Endometrium (tissue), 2 donors: ENCODE measurements at regions not wholly inside any gene's neighbourhood (a gene's known extent, or its start where the extent isn't known, plus 50 kb on each side); places are given as distances from the start of the nearest gene placed in this dataset.

Experiments
- FAIRE-seq: peaks from 2 replicates; lab custom pipeline; 2012; peaks lifted over from hg19 to GRCh38; lab: Jason Lieb, UNC
- donor health status: control.
- donor health status: control.

DNA sequence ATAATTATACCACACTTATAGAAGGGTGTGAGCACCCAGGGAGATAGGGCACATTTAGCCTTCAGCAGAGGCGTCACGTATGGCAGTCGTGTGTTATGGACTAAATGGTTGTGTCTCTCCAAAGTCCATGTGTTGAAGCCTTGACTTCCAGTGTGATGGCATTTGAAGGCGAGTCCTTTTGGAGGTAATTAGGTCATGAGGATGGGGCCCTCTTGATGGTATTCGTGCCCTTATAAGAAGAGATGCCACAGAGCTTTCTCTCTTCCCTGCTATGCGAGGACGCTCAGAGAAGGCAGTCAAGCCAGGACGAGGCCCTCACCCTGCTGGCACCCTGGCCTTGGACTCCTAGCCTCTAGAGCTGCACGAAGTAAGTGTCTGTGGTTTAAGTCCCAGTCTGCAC is 375.0 kb upstream of the C1orf174 start:
- no peak for FAIRE-seq

DNA sequence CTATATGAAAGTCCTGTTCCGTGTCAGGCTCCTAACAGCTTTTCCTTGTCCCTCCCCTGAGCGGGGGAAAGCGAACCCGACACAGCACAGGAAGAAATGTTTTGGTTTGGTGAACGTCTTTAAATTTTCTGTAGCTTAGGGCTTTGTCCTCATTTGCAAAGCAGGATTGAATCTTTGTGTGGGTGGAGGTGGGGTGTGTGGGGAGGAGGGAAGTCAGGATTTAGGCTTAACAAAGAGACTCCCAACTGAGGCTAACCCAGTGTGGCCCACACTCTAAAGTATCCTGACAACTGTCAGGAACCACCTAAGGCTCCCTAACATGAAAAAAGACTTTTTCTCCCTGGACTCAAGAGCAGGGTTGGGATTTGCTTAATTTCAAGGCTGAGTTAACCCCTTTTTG is 376.2 kb upstream of the C1orf174 start:
- no peak for FAIRE-seq

DNA sequence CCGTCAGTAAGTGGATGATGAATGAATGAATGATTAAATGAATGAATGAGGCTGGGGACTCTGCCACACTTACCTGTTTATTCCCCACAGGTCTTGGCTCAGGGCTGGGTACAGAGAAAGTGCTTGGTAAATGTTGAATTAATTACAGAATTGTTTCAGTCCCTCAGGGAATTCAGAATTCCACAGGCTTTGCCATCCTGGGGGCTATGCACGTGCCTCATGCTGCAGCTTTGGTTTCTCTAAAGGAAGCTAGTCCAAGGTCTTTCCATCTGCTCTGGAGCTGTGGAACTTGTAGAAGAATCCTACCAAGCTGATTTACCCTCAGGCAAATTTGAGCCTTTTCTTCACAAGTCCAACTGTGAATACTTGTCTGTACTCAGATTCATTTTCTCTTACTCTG is 376.8 kb upstream of the AJAP1 start:
- FAIRE-seq = no peak

DNA sequence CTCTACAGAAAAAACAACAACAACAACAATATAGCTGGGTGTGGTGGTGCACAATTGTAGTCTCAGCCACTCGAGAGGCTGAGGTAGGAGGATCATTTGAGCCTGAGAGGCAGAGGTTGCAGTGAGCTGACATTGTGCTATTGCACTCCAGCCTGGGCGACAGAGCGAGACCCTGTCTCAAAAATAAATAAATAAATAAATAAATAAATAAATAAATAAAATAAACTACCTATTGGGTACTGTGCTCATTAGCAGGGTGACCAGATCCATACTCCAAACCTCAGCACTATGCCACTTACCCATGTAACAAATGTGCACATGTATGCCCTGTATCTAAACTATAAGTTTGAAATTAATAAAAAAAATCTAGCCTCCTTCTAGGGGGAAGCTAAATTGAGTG is 369.4 kb upstream of the AJAP1 start:
- FAIRE-seq = no peak

DNA sequence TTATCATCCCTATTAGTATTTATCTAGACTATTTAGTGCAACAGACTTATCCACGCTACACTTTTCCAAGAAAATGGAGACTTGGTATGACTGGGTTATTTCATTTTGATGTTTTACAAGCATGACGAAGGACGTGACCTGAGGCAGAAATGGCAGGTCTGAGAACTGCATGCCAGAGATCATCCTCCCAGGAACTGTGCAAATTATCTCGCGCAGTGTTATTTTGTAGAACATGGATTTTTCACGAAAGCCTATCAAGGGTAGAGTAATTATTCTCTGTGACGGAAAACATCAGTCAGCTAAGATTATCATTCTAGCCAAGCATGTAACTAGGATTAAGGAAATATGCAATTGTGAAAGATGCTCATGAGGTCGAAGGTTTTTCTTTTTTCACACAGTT is 361.5 kb upstream of the AJAP1 start:
- no peak for FAIRE-seq

DNA sequence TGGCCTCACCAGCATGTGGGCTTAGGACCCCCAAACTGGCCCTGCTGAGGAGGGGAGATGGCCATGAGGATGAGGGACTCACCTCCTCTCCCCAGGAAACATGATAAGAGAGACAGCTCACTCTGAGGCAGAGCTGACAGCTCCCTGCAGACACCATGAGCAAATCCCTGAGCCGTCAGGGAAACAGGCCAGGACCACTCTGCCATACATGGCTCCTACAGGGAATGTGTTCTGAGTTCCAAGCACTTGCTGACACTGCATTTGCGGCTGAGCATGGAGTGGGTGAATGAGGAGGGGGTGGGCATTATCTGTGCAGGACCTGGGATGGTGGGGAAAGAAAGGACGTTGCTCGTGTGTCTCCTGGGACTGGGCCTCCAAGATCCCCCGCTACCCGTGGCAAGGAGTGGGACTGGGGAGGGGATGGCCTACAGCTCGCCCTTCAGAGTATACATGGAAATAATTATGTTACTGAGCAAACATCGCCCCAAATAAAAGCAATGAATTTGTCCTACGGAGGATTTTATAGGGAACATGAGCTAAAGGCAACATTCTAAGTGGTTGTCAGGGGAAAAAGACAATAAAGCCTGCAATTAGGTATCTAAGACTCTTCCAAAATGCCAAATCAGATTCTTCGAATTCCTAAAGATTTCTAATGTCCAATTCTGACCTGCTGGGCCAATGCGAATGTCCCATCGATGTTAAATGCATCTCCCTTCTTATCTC is 355.9 kb upstream of the AJAP1 start:
- FAIRE-seq = no peak

DNA sequence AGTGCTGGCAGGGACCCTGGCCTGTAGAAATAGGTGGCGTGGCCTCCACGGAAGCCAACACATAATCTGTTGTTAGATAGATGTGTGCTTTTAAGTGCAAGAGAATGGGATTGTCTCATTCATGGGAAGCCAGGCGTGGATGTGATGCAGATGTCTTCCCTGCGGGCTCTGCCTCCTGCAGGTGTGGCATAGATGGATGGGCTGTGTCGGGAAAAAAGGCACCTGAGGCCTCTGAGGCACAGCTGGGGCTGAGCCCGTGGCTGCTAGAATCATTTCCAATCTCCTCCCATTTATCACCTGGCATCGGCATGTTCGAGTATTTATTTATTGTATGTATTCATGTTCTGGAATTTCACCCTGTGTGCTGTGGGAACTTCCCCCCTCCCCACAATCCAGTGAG is 353.4 kb upstream of the AJAP1 start:
- no peak for FAIRE-seq

DNA sequence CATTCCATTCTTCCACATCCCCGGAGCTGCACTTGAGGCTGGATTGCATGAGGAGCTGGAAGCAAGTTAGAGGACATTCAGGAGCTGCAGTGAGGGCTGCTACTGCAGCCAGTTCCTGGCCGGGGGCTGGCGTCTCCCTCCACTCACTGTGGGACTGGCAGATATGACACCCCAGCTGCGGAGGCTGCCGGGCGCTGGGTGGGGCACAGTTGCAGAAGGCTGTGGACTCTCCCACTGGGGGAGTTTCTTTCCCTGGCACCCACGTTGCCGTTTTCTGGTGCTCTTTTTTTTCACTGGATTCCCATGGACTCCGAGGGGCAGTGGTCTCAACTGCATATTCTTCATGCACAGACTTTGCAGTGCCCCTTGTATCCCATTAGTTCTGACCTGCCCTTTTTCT is 351.1 kb upstream of the AJAP1 start:
- no peak for FAIRE-seq

DNA sequence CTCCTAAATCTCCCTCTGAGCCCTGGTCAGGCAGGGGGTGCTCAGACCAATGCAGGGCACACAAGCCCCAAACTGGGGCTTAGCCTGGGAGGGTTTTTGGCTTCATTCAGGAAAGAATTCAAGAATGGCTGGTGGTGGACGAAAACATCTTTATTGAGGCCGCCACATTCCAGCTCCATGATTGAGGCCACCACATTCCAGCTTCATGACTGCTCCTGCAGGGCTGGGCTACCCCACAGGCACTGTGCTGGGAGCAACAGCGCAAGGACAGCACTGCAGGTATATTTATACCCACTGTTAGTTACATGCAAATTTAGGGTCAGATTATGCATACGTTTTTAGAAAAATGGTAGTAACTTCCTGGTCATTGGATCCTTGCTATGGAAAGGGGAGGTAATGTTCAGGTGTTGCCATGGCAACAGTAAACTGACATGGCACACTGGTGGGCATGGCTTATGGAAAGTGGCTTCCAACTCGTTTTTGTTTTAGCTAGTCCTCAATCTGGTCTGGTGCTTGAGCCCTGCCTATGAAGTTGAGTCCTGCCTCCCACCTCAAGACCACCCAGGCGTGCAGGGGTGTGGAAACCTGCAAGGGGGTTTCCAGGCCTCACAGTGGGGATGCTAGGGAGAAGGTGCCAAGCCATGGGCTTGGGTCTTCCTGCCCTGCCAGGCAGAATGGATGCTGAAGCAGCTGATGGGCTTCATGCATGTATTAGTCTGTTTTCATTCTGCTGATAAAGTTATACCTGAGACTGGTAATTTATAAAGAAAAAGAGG is 348.7 kb upstream of the AJAP1 start:
- FAIRE-seq = no peak

DNA sequence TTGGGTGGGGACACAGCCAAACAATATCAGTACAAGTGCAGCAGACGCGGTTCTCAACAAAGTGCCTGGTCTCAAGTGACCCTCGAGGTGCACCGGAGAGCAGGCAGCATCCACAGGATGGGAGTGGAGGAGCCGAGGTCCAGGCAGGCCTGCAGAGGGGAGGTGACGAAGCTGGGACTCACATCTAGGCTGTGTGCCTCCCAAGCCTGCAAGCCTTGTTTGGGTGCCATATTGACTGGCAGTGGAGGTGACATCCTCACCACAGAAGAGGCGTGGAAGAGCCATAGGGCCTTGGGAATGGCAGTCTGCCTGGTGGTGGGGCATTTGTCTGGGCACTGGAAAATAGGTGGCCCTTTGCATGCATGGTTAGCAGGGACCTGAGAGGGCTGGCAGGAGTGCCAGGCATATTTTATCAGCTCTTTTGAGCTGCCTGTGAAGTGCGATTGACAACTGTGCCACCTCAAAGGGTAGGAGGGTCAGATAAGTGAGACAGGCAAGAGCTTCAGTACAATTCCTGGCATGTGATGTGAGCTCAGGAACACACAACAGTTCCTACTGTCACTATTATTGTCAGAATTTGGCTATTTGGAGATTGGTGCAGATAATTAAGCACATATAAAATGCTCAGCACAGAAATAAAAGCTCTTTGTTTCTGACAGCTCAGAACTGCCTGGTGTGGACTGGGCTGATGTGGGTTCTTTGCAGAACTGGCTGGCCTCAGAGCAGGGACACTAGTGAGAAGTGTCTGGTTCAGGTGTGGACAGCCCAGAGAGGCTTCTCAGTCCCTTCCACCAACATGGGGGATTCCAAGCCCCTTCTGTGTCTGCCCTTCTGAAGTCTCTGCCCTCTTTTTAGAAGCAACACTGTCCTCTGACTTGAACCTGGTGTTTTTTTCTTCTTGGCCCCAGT is 347.6 kb upstream of the AJAP1 start:
- FAIRE-seq = no peak

DNA sequence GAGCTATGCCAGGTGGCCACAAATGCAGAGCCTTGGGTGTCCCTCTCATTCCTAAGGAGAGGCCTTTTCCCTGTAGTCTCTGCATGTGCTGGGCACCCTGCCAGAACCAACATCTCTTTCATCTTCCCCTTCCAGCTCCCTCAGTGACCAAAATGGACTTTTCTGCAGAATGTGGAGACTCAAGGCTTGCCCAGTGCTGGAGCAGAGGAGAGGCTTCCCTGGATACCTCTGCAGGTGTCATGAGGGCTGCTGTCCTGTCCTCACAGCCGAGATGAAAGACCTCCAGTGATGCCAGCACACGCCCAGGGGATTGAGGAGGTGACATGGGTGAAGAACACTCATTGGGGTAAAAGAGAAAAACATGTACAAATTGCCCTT is 347.0 kb upstream of the AJAP1 start:
- no peak for FAIRE-seq

DNA sequence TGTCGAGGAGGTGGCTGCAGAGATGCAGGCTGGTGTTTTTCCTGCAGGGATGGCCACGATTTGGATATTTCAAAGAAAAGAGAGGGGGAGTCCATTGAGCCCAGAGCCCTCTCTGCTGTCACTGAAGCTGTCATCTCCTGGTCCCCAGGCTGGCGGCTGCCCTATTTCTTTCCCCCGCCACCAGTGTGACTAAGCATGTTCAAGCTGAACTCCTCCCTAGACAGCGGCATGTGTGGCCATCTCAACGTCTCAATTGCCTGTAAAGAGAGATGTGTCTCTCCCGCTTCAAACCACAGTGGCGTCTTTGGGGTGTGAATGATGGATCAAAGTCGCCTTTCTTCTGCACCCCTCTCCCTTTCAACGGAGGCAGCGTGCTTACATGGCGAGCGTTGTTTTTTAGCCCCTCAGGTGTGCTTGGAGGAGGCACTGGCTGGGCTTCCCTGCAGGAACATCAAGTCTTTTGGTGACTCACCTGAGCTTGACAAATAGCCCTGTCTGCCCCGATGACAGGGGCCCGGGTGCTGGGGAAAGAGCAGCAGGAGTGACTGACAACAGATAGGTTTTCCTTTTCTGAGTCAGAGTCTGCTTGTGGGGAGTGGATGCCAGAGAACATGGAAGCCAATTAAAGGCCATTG is 346.4 kb upstream of the AJAP1 start:
- FAIRE-seq = no peak

DNA sequence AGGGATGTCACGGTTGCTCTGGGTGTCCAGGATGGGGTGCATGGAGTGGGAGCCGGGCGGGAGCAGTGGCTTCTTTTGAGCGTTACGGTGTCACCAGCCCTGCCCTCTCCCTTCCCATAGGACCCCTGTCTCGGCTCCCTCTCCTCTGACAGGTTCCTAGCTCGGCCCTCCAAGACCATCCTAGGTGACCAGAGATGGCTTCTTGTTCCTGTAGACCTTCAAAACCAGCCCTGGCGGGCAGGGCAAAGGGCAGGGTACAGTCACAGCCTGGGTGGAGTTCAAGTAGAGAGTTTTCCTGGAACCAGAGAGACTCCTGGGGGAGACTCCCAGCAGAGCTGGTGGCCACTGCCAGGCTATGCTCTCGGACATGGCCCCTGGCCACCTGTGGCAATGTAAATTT is 345.6 kb upstream of the AJAP1 start:
- FAIRE-seq = no peak

DNA sequence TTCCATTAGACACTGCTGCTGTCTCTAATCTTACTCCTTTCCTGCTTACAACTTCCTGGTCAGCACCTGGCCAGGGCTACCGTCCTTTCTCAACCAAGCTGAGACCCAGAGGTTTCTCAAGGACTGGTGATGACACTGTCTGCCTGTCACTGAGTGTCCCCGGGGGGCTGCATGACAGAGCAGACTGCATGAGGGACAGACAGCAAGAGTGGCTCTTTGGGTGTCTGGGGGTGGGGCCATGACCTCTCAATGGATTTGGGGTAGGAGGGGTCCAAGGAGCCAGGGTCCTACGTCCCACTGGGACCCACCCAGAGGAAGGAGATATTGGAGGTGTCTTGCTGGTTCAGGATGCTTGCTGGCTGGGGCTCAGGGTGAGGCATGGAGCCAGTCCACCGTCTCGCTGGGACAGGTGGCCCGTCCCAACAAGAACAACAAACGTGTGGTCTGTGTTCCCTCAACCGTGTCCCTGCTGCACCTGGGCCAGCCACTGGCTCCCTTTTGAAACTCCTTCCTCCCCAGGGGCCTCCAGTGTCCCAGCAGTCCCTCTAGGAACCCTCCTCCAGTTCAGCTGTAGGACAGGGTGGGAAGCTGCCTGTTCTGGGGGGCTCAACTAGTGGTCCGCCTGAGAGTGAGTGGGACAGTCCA is 344.6 kb upstream of the AJAP1 start:
- FAIRE-seq = no peak

DNA sequence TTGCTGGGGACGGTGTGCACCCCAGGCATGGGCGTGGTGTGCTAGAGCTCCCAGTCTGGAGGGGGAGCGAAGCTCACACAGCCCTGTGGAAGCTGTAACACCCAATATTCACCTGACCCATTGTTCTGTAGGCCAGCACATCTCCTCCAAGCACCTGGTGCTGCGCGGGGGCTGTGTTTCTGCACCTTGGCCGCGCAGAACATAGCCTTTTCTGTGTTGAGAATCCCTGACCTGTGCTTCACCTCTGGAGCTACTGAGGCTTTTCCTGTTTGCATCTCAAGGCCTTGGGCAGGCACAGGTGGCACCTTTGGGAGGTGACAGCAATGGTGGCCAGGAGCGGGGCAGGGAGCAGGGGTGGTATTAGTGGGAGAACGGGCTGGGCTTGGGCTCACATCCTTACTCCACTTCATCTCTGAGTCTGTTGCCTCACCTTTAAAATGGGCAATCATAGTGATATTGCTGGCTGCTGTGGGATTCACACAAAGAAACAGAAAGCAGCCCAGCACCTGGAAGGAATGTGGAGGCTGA is 343.9 kb upstream of the AJAP1 start:
- no peak for FAIRE-seq

DNA sequence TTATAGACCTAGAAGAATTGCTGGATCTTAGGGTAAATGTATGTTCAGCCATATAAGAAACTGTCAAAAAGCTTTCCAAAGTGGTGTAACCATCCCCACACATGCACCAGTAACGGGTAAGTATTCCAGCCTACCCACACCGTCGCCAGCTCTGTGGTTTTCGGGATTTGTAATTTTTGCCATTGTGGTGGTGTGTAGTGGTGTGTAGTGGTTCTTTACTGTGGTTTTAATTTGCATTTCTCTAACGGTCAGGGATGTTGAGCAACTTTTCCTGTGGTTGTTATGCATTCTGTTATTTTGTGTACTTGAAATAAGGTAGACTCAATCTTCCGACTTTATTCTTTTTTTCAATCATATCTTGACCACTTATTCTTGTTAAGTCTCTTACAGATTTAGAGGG is 342.4 kb upstream of the AJAP1 start:
- no peak for FAIRE-seq

DNA sequence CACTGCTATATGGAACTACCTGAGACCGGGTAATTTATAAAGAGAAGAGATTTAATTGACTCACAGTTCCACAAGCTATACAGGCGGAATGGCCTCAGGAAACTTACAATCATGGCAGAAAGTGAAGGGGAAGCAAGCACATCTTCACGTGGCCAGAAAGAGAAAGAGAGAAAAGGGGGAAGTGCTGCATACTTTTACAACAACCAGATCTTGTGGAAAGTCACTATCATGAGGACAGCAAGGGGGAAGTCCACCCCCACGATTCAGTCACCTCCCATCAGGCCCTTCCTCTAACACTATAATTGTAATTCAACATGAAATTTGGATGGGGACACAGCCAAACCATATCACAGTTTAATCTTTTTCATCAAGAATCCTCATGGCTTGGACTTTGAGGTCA is 339.2 kb upstream of the AJAP1 start:
- FAIRE-seq = no peak

DNA sequence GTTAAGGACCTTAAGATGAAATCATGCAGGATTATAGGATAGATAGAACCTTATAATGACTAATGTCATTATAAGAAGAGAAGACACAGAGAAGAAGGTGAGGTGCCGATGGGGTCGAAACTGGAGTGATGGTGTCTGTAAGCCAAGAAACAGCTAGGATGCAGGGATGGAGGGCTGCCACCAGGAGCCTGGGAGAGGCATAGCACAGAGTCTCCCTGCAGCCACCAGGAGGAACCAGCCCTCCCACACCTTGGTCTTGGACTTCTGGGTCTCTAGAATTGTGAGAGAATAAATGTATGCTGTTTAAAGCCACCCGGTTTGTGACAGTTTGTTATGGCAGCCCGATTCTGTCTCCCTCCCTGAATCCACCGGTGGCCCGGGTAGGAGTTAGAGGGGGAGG is 337.2 kb upstream of the AJAP1 start:
- FAIRE-seq = no peak

DNA sequence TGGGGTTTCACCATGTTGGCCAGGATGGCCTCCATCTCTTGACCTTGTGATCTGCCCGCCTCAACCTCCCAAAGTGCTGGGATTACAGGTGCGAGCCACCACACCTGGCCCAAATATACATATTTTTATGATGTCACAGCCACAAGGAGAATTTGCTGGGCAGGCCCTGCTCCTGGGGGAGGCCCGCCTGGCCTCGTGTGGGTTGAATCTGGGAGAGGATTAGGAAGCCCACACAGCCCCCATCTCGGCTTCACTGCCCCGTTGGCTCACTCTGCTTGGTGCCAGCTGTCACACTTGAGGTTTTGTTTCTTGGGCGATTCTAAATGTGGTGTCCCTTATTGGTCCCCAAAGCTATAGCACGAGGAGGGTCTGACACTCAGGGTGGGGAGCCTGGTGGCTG is 335.7 kb upstream of the AJAP1 start:
- FAIRE-seq = no peak

DNA sequence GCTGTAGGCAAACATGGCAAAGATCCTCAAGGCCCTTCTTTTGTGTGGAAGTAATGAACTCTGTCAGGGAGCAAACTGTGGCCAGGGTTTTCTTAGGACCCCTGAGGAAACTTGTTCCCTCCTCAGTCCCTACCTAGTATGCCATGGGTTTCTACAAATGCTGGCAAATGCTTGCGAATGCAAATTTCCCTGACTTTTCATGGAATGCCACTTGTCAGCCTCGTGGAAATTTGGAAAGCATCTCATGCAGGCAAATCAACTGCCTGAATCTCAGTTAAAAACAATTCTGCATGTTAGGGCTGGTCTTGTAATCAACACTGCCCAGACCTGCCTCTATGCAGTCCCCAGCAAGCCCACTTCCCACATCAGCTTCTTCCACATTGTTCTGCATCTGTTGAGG is 334.9 kb upstream of the AJAP1 start:
- FAIRE-seq = no peak

DNA sequence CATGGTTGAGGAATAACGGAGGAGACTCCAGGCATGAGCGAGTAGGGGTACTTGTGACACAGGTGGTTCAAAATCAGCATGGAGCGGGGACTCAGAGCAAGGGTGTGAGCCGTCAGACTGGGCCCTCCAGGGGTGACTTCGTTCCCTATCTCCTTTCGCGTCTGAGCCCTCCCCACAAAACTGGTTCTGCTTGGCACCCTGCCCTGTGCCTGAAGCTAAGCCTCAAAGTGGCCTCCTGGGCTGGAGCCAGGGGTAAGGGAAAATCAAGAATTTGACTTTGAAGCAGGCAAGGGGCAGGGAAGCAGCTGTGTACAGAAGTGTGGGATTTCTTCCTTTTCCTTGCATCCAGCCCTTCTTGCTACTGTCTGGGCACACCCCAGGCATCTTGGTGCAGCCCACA is 331.5 kb upstream of the AJAP1 start:
- FAIRE-seq = no peak

DNA sequence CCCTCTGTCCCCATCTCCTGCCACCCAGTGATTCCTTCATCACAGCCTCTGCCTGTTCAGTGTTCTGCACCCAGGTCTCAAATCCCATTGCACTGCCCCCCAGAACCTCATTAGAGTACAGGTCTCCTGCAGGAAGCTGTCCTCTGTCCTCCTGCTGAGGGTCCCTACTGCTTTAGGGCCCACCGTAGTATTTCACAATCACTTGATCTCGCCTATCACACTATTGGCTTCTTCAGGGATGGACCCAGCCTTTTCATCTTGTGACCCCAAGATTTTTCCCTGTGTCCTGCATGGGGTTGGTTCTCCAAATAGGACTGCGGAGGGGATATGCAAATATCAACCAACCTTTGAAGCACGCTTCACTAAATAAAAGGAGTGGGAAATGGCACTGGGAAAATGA is 331.1 kb upstream of the AJAP1 start:
- no peak for FAIRE-seq
